OCI-LY3 (cell line): ENCODE measurements at regions not wholly inside any gene's neighbourhood (a gene's known extent, or its start where the extent isn't known, plus 50 kb on each side); places are given as distances from the start of the nearest gene placed in this dataset.

Experiments
- EZH2phosphoT487 ChIP-seq: fragments of 200-600 bp; shearing (Covaris generic); IDR thresholded peaks from 2 replicates; pipeline ENCODE4 v1.6.1; 2018; ENCODE audit warnings: antibody characterized with exemption, mixed run types, low read depth
- TF ChIP-seq, protein P1 (sequence below): fragments of 200-600, 300-600 bp; sonication (generic); IDR thresholded peaks from 2 replicates; pipeline ENCODE4 v1.5.1; 2014; ENCODE audit warnings: antibody characterized with exemption, low read length, low read depth

DNA sequence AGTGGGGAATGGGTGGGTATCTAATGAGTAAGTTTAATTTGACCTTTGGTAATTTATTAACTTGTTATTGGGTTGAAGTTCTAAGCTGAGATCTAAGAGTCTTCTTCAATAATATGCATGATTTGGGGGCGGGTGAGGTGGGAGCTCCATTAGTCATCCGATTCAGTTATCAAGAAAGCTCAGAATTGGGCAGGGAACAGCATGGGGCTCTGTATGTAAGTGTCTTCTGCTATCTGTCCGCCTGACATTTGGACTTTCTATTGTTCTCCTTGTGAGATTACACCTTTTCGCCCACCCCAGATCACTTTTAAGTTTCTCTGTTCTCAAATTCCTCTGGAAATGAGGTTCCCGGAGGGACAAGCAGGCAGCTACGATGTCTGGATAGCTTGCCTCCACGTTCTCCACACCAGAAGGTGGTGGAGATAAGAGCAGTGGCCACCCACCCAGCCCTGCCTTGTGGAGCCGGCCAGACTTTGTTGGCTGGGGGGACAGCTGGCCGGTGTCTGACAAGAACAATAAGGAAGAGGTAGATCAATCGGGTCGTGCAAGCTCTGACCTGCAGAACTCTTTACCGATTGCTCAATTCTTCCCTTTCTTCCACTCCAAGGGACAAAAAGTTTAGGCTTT lies 75.5 kb upstream of the GATA6 start:
- TF ChIP-seq, protein P1, sequence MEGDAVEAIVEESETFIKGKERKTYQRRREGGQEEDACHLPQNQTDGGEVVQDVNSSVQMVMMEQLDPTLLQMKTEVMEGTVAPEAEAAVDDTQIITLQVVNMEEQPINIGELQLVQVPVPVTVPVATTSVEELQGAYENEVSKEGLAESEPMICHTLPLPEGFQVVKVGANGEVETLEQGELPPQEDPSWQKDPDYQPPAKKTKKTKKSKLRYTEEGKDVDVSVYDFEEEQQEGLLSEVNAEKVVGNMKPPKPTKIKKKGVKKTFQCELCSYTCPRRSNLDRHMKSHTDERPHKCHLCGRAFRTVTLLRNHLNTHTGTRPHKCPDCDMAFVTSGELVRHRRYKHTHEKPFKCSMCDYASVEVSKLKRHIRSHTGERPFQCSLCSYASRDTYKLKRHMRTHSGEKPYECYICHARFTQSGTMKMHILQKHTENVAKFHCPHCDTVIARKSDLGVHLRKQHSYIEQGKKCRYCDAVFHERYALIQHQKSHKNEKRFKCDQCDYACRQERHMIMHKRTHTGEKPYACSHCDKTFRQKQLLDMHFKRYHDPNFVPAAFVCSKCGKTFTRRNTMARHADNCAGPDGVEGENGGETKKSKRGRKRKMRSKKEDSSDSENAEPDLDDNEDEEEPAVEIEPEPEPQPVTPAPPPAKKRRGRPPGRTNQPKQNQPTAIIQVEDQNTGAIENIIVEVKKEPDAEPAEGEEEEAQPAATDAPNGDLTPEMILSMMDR = no peak
- TF ChIP-seq EZH2phosphoT487 = no peak
